Epithelial cell of proximal tubule (primary cell): ENCODE measurements at regions not wholly inside any gene's neighbourhood (a gene's known extent, or its start where the extent isn't known, plus 50 kb on each side); places are given as distances from the start of the nearest gene placed in this dataset.

ENCODE experiments used
- DNase-seq: peaks from one replicate; pipeline ENCODE4 v3.0.0-alpha.2; 2011; ENCODE audit warnings: low read depth
- H3K4me3 ChIP-seq: 2 replicates; pipeline ENCODE4 v1.5.1; 2011; ENCODE audit warnings: low read depth, mild to moderate bottlenecking, low read length
- CTCF ChIP-seq: conservative IDR thresholded peaks from 2 replicates; pipeline ENCODE4 v1.5.1; 2012; ENCODE audit warnings: low read depth, mild to moderate bottlenecking, low read length

DNA sequence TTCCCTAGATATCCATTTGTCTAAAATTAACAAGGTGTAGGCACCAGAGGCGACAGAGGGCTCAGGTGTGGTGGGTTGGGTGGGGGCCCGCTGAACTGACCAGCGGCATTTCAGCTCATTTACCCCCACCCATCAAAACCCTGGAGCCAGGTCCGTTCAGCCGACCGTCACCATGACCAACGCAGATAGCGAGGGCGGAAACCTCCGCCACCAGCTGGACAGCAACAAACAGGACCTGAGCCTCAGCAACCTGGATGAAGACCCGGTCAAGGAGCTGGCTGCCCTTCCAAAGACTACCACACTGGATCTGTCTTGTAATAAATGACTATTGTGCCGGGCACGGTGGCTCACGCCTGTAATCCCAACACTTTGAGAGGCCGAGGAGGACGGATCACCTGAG, 120.8 kb upstream of the LGSN start:
- no peak for TF ChIP-seq CTCF
- no peak for DNase-seq
- no peak overlapping the region for H3K4me3 ChIP-seq

DNA sequence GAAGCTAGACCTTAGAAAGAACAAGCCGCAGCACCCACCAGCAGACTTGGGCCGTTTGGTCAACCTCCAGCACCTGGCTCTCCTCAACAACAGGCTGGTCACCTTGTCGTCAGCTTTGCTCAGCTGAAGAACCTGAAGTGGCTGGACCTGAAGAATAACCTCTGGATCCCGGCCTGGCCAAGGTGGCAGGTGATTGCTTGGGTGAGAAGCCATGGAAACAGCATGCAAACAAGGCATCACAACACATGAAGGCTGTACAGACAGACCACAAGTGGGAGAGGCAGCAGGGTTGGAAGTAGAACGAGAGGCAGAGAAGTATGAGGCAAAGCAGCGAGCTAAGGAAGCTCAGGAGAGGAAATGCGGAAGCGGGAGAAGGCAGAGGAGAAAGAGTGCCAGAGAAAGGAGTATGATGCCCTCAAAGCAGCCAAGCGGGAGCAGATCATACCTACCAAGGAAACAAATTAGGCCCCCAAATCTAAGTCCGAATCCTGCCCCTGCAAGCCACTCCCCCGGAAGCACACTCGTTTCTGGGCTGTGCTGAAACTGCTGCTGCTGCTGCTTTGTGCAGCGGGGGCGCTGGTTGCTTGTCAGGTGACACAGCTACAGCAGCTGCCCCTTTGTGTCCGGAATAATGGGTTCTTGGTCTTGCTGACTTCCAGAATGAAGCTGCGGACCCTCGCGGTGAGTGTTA, 121.6 kb upstream of the LGSN start:
- no peak for TF ChIP-seq CTCF
- DNase-seq: no peak
- no peak overlapping the region for H3K4me3 ChIP-seq

GRCh38 chr6:63442870-63443269, 123.1 kb upstream of the LGSN start:
- H3K4me3 ChIP-seq: no peak overlapping the region
- TF ChIP-seq CTCF: no peak
- DNase-seq: no peak

DNA sequence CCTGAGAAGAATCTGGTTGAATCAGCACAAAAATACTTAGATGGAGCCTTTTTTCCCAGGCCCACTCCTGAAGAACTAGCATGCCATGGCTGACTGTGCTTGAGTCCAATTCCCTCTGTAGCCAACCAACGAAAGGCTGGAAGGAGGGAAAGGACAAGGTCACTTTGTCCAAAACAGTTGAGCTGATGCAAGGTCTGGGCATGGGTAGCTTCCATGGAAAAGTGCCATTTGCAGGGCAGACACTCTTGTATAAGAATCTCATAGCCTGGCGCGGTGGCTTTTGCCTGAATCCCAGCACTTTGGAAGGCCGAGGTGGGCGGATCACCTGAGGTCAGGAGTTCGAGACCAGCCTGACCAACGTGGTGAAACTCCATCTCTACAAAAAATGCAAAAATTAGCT, 125.0 kb upstream of the LGSN start:
- TF ChIP-seq CTCF: no peak
- no peak for DNase-seq
- H3K4me3 ChIP-seq: no peak overlapping the region

- no peak for TF ChIP-seq CTCF
- DNase-seq: no peak
- H3K4me3 ChIP-seq: no peak overlapping the region
These were observed 125.9 kb upstream of the LOC128125822 start for GRCh38 chr6:63446405-63446804.

DNA sequence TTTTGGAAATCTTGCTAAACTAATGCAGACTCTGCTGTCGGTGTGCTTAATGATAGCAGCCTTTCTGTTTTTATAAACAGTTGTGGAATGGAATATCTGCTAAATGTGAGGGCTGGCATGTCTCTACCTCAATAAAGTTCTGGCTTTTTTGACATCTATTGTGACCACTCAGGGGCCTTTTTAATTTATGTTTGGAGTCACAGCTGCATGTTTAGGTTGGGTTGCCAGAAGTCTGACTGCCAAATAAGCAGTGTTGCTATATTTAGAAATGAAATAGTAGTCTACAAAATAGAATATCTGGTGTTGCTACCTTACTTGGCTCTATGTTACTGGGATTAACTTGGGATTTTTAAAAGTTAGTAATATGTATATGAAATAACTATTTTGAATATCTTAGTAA, 125.1 kb upstream of the LOC128125822 start:
- DNase-seq: no peak
- no peak for TF ChIP-seq CTCF
- no peak overlapping the region for H3K4me3 ChIP-seq

DNA sequence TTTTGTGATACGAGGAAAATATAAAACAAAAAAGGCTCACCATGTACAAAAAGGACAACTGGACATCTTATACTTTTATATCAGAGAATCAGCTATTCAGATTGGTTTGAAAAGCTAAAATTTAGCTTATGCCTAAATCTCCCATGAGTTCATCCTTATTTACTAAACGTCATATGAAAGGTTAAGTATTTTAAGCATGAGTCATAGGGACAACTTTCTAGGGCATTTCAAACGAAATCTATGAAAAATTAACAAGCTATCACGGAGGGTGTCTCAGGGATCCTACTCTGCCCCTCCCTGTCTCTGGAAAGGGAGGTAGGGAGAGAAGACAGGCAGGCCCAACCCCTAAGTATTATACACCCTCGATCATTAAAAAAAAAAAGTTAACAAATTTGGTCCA, 124.1 kb upstream of the LOC128125822 start:
- TF ChIP-seq CTCF: no peak
- DNase-seq: peak; percentile 22
- H3K4me3 ChIP-seq: no peak overlapping the region
